HG03196 (cell line): ENCODE measurements at regions not wholly inside any gene's neighbourhood (a gene's known extent, or its start where the extent isn't known, plus 50 kb on each side); places are given as distances from the start of the nearest gene placed in this dataset.
"Not testable (repeated sequence)": the region's sequence is repeated elsewhere in the genome, so short reads cannot be mapped to it uniquely, and the experiment has no call there.

Source experiments
- ATAC-seq: cut with Tn5 transposase; IDR thresholded peaks from one replicate; pipeline ENCODE4 v1.9.1; 2021; ENCODE audit not compliant: unreplicated experiment

GRCh38 chr7:136264304-136264703 lies 287.1 kb upstream of the MTPN start:
- ATAC-seq, result not testable (repeated sequence)

DNA sequence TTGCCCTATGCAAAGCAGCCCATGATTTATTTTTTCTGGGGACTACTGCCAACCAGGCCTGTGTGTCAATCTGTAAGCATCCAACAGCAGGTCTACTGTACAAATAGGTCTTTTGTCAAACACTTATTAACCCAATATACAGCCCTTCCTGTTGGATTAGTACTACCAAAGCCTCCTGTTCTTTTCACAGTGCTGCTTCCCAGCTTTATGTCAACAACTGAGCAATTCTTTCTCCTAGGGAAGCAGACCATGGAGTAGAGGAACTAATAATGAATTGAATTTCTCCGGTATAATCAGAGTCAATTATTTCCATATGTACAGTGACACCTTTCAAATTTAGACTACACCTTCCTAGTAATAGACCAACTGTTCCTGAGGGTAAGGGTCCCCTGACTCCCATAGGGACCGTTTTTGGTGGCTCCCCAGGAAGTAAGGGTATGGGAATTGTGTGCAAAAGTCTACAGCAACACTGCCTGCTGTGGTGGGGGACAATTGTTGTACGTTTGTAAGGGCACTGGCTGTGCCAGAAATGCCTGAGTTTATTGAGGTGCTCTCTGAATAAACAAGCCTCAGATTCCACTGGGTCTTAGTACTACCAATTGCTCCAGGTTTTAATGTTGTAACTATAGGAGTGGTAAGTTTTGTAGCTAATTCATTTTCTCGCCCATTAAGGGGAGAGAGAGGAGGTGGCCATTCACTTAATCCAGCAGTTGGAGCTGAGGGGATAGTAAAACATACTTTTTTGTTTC lies 286.1 kb upstream of the MTPN start:
- ATAC-seq, result not testable (repeated sequence)

GRCh38 chr7:136260591-136260990 lies 283.4 kb upstream of the MTPN start:
- not testable (repeated sequence) for ATAC-seq

- no peak for ATAC-seq
Observed at GRCh38 chr7:136259074-136259473, 281.9 kb upstream of the MTPN start.

DNA sequence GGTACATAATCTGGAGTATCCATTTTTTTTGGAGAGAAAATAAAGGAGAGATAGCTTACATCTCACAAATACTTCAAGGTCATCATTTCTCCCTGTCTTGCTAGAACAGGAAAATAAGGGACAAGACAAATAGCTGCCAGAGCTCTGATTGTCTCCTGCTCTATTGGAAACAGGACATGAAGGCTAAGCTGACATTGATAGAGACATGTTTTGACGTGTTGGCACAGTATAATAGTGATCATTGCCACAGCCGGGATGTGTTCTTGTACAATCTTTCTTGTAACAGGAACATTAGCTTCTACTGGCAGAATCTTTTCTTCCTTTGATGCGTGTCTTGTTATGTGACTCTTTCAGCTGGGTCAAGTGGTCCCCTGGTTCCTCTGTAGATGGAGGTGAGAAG lies 279.3 kb upstream of the MTPN start:
- ATAC-seq, result no peak

GRCh38 chr7:136254148-136254547 lies 277.0 kb upstream of the MTPN start:
- ATAC-seq, result no peak

DNA sequence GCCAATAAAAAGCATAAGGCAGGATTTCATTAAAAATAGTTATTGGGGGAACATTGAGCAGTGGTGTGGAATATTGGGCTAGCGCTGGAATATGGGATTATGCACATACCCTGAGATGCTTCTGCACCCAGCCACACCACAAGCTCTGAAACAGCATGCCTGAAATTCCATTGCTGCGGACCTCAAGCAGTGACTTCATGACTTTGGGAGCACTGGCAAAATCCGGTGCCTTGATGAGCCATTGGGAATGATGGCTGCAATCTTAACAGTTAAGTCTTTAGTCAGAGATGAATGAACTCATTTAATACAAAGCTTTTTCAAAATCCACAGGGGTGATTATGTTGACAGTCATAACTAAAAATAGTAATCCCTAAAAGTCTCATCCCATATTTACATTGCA lies 274.7 kb upstream of the MTPN start:
- ATAC-seq, result no peak

DNA sequence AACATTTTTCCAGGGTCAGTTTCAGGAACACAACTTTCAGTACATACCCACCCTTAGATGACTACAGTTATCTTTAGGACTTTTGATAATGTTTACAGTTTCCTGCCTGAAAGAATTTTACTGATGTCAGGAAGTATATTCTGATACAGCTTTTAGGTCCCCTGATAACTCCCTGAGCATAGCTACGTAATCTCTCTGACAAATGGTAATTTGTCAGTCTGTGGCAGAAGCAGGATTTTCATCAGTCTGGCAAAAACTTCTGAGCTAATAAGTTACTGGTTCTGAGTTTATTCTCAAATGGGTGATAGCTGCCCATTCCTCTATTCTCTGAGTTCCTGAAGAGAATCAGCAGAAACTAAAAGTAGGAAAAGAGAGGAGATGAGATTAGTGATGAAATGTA lies 270.1 kb upstream of the MTPN start:
- ATAC-seq, result no peak

- no peak for ATAC-seq
Observed at GRCh38 chr7:136245327-136246004, 268.3 kb upstream of the MTPN start.

- ATAC-seq, result no peak
Observed at GRCh38 chr7:136234040-136234439, 256.9 kb upstream of the MTPN start.

- no peak for ATAC-seq
Observed at GRCh38 chr7:136230210-136230609, 253.1 kb upstream of the MTPN start.

DNA sequence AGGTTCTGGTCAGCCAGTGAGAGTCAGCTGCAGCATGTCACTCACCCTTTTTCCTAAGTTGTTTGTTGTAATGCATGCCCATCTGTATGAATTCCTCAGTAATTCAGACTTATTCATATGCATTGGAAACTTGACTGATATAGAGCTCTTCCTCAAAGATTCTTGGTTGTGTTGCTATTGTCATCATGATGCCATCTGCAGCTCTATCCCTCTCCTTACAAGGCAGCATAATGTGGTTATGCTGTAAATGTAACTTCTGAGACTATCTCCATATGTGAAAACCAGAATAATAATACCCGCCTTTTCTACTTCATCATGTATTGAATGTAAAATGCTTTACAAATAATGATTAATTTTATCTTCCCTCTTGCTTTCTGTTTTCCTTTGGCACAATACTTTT lies 252.6 kb upstream of the MTPN start:
- ATAC-seq, result no peak

DNA sequence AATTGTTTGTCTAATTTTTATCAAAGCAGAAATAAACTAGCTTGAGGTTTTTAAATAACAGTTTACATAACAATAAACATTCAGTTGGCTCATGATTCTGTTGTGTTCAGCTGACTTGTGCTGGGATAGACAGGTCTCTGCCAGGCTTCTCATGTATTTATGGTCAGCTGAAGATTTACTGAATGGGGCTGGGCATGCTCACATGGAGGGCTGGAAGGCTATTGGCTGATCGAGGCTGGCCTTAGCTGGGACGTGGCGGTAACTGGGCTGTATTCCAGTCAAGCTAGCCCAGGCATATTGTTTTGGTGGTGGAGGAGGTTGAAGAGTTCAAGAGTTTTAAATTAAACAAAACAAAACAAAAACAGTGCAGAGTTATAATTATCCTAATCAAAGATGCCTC lies 251.0 kb upstream of the MTPN start:
- no peak for ATAC-seq

DNA sequence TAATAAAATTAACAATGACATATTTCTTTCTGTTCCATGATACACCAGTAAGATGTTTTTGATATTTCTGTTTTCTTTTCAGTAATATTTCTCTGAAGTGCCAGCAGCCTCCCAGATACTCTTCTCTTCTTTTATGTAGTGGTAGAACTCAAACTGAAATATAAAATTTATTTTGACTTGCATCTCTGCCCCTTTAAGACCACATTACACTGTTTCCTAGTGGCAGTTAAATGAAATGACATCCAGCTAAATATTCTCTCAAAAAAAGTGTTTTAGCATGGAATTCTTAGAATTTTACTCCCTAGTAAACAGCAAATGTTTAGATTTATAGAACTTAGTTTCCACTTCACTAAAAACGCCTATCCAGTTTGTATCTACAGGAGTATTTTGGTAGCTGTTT lies 237.2 kb upstream of the MTPN start:
- no peak for ATAC-seq

- ATAC-seq, result no peak
Observed at GRCh38 chr7:136213012-136213411, 235.9 kb upstream of the MTPN start.

- no peak for ATAC-seq
Observed at GRCh38 chr7:136210664-136211063, 233.5 kb upstream of the MTPN start.

GRCh38 chr7:136210079-136210478 lies 232.9 kb upstream of the MTPN start:
- no peak for ATAC-seq

DNA sequence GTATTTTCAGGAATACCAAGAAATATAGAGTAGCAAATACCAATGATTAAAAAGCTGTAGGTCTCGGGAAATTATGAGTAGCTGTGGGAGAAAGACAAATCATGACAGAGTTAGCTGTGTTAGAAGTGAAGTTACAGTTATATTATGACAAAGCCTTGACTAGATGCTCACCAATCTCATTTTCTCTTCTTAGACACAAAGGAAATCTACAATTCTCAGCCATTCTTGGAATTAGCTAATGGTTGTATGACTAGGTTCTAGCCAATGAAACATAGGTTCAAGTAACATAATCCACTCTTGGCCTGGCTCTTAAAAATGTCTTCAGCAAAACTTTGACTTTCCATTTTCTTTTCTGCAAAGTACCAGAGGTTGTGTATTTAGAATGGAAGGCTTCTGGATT lies 228.8 kb upstream of the MTPN start:
- ATAC-seq, result no peak

- ATAC-seq, result no peak
Observed at GRCh38 chr7:136198168-136198567, 221.0 kb upstream of the MTPN start.

GRCh38 chr7:136194878-136195277 lies 217.7 kb upstream of the MTPN start:
- ATAC-seq, result no peak

DNA sequence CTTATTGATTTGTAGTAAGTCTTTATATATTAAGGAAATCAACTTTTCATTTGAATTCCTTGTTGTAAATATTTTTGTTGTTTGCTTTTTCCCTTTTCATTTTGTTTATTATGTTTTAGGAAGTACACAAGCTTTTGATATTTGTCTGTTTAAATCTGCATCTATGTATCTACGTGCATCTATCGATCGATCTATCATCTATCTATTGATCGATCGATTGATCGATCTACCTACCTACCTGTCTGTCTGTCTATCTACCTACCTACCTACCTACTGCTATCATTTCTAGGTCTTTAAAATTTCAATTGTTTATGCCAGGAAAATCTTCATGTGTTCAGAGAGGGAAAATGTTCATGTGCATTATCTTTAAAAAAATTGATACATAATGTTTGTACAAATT lies 216.8 kb upstream of the MTPN start:
- ATAC-seq, result no peak

DNA sequence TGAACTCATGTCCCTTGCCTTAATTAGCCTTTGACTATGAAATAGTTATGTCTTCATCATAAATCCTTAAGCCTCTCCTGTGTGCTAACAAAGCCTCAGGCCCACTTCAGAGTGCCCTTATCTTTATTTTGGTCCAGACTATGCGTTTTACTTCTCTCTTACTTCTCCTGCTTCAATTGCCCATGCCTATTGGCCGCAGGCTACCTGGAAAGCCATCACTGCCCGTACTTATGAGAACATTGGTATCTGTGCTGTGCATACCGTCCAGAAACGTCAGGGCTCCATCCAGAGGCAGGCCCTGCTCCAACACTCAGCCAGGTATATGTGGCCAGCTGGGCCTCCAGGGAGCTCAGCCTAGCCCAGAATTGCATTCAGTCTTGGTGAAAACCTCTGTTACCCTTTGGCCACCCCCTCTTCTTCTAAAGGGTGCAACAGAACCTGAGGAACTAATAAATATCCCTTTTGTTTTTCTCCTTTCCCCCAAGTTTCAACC lies 212.4 kb upstream of the MTPN start:
- no peak for ATAC-seq

DNA sequence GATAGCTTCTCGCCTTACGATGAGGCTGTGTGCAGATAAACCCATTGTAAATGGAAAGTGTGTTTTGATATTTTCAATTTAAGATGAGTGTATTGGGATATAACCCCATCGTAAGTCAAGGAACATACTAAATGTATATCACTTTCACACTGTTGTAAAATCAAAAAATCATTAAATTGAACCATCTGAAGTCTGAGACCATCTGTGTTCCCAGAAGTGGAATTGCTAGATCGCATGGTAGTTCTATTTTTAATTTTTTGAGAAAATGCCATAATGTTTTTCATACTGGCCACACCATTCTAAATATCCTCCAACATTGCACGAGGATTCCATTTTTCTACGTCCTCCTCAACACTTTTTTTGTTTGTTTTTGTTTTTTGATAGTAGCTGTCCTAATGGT lies 209.1 kb upstream of the MTPN start:
- ATAC-seq, result no peak
